Nucleus accumbens (tissue), 56 donors: ENCODE measurements at regions not wholly inside any gene's neighbourhood (a gene's known extent, or its start where the extent isn't known, plus 50 kb on each side); places are given as distances from the start of the nearest gene placed in this dataset.

Experiments used
- DNase-seq, 56 donors: peaks; one replicate each; lab custom pipeline; 2025; lab: John Stamatoyannopoulos, UW

- no peak for DNase-seq
These were observed 374.9 kb upstream of the ROBO1 start for GRCh38 chr3:80142714-80143113.

- no peak for DNase-seq
These were observed 373.8 kb upstream of the ROBO1 start for GRCh38 chr3:80141557-80141956.

DNA sequence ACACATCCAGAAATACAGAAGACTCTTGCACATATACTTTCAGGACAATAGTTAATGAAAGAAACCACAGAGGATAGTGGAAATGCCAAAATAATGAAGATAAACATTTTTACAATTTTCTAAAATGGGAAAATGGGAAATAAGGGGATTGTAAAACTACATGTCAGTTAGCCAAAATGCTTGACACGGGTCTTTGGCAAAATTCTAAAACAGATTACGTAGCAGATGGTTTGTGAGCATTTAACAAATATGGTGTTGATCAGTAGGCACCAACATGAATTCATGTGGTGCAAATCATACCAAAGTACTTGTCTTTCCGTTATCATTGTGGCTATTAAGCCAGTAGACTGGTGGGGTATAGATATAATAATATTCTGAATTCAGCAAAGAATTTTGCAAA lies 348.5 kb upstream of the ROBO1 start:
- no peak for DNase-seq

- DNase-seq, result no peak
These were observed 346.9 kb upstream of the ROBO1 start for GRCh38 chr3:80114694-80115093.

GRCh38 chr3:80113331-80113730 lies 345.5 kb upstream of the ROBO1 start:
- no peak for DNase-seq

- DNase-seq, result no peak
These were observed 331.8 kb upstream of the ROBO1 start for GRCh38 chr3:80099559-80100066.

DNA sequence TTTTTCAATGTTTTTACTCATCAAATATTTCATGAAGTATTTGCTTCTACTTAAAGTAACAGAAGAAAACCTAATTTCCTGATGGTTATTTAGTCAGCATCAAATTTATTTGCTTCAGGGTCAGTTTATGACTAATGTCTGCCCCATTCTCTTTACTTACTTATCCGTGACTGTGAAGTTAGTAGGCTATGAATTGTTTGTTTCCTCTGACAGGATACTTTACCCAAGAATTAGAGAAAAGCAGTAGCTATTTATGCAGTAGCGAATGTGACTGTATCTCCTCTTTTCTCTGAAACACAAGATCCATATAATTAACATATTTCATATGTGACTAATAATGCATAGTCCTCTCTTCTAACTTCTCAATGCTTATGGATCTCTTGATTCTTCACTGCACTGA lies 329.9 kb upstream of the ROBO1 start:
- no peak for DNase-seq

DNA sequence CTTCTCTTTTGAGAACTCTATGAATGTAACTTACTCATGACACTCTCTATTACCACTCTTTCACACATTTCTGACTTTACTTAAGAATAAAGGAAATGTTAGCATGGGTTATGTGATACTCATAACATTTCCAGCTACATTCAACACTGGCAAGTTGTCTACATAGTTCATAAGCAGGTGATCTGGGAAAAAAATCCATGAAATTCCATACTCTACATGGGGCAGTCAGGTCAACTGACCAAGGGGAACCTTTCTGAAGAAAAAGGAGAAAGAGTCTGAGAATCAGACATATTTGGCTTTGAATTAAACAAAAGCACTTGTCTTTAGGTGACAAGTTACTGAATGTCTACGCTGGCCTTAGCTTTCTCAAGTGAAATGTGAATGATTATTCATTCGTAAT lies 329.1 kb upstream of the ROBO1 start:
- no peak for DNase-seq

DNA sequence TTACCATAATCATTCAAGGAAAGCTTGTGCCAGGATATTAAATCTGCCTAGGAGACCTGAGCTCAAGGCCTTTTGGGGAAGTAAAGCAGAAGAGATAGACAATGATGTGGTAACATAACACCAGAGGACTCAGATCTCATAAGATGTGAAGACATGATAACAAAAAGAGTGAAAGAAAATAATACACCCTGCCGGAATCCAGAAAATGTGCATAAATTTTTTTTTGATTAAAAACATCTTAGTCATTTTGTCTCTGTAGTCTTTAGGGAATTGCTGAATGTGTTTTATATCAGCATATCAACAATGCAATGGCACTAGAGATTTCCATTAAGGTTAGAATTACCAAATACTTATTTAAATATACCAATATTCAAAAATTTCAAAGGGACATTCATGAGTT lies 326.8 kb upstream of the ROBO1 start:
- no peak for DNase-seq

DNA sequence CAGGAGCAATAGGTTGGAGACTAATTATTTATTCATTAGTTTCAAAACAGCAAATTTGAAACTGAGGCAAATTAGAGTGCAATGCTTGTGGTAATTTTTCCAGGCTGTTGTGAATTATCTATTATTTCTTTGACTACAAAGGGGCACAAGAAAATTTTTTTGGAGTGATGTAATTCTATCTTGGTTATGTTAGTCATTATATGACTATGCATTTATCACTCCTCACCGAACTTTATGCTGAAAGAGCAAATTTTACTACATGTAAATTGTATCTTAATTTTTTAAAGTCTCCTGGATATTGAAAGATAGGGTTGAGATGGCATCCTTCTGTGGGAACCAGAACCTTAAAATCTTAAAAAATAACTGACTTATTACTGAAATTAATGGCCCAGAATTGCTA lies 320.0 kb upstream of the ROBO1 start:
- no peak for DNase-seq

DNA sequence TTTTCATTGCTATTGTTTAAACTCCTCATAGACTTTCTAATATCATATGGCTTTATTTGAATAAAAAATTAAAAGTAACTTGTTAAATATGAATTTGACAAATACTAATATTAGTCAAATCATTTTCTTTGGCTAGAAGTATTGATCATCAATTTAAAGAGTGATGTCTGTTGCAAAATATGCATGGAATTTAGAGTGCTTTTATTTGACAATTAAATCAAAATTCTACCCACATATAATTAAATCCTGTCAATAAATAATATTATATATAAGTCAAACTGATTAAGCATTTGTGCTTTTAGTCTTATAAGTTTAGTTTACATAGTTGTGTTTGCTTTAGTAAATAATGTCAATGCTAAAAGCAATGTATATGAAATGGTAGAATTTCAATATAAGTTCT lies 318.6 kb upstream of the ROBO1 start:
- DNase-seq, result no peak

DNA sequence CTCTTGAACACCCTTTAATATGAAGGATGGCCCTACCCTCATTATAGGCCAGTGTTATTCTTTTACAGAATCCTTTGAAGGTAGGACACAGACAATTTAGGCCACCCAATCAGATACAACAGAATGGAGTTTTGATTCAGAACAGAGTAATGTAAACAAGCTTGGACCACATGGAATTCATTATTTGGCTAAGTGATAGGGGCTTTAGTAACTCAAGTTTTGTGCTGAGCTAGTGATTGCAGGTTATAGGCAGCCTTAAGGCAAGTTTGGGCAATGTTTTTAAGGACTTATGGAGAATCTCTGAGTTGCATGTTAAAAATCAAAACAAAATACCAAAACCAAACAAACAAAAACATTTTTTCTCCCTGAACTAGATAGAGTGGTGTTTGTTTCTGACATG lies 312.1 kb upstream of the ROBO1 start:
- DNase-seq, result no peak

DNA sequence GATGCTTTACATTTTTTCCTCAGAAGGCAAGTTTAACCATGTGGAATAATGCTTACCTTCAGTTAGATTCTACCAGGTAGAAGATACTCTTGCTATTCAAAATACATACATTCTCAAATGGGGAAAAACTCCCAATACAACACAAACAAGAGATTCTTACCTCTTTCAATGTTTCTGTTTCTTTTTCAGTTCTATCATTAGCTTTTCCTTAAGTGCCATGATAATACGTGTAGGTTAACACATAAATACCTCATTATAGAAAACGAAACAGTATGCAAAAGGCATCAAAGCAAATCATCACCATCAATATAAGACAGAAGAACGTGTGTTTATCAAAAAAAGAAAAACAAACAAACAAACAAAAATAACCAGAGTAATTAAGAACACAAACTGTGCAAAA lies 300.7 kb upstream of the ROBO1 start:
- no peak for DNase-seq

GRCh38 chr3:80063535-80063934 lies 295.7 kb upstream of the ROBO1 start:
- no peak for DNase-seq

- DNase-seq, result no peak
These were observed 292.9 kb upstream of the ROBO1 start for GRCh38 chr3:80060664-80061063.

DNA sequence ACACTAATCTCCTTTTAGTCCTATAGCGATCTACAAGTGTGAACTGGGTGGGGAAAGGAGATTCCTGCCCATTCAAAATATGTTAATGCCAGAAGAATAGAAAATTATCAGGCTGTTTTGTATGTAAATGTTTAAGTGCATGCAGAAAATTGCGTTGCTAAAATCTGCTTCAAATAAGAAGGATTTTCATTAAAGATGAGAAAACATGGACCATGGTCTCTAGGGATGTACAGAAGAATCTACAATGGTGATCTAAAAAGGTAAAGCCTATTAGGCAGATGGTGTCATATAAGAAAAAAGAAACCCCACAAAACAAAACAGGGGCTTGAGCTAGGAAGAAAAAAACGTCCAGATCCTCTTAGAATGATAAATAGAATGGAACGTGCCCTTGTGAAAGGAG lies 287.5 kb upstream of the ROBO1 start:
- no peak for DNase-seq

- no peak for DNase-seq
These were observed 284.5 kb upstream of the ROBO1 start for GRCh38 chr3:80052271-80052670.

GRCh38 chr3:80051602-80051962 lies 283.8 kb upstream of the ROBO1 start:
- no peak for DNase-seq

- no peak for DNase-seq
These were observed 283.2 kb upstream of the ROBO1 start for GRCh38 chr3:80050826-80051601.

DNA sequence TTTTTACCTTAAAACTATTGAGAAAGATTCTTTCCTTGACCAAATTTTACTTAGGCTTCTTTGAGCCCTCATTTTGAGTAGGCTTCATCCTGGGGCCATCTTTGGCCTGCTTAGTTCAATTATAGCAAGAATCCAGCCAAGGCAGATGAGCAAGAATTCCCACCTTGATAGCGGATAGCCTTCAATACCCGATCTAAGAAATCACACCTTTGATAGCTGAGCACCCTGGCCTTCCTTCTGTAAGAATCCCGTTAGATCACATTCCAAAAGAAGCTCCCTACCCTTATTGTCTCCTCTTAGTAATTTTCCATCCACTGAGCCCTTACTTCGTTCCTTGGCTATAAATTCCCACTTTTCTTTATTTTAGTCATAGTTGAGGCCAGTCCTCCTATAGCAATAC lies 275.4 kb upstream of the ROBO1 start:
- DNase-seq, result no peak

DNA sequence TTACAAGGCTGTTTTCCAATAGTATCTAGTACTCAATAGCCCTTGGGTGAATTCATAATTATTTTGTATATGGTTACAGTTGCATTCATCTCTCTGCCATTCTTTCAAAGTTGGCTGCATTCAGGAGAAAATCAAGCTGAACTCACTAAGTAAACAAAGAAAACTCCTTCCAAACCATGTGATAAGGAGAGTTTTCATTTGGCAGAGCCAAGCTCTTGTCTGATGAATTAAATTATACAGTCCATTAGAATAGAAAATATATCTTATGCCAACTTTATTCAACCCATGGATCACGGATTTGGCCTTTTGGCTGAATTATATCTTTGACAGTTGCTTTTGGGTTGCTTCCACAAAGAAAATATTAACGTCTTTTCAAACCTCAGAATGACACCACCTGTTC lies 272.3 kb upstream of the ROBO1 start:
- DNase-seq, result no peak

DNA sequence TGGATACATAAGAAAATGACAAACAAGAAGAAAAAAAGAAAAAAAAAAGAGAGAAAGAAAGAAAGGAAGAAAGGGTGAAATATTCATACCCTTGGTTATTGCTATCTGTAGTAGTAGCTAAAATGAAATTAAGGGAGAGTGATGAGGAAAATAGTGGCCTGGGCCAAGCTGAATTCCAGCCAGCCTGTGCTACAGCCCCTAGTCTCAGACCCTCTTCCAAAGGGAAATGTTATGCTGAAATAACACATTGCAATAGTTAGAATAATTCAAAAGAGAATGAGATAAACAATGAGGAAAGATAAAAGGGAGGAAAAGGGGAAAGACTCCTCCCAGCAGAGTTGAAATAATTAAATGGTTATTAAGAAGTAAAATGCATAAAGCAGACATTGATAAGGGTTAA lies 268.4 kb upstream of the ROBO1 start:
- DNase-seq, result no peak

GRCh38 chr3:80035021-80035420 lies 267.2 kb upstream of the ROBO1 start:
- DNase-seq, result no peak
